GM19372 (cell line): ENCODE measurements at regions not wholly inside any gene's neighbourhood (a gene's known extent, or its start where the extent isn't known, plus 50 kb on each side); places are given as distances from the start of the nearest gene placed in this dataset.
"Not testable (repeated sequence)": the region's sequence is repeated elsewhere in the genome, so short reads cannot be mapped to it uniquely, and the experiment has no call there.

Experiments used
- ATAC-seq: cut with Tn5 transposase; IDR thresholded peaks from one replicate; pipeline ENCODE4 v1.9.1; 2021; ENCODE audit warnings: mild to moderate bottlenecking, low read depth, moderate library complexity; ENCODE audit not compliant: unreplicated experiment

DNA sequence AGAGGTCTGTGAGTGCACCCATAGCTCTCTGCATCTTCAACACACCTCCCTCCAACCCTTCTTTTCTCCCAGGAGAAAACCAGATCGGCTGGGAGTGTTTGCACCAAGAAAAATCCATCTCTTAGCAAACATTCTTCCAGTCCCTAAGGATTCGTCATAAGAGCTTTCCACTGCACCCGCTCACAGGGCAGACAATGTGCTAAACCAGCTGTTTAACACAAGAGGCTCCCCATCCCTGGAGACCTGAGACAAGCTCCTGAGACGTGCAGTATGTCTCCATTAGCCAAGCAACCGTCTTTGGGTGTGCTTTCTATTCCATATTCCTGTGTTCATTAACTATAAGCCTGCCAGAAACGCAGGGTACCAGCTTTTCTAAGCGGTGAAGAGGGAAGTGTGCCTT lies 93.6 kb upstream of the ZNF462 start:
- no peak for ATAC-seq

DNA sequence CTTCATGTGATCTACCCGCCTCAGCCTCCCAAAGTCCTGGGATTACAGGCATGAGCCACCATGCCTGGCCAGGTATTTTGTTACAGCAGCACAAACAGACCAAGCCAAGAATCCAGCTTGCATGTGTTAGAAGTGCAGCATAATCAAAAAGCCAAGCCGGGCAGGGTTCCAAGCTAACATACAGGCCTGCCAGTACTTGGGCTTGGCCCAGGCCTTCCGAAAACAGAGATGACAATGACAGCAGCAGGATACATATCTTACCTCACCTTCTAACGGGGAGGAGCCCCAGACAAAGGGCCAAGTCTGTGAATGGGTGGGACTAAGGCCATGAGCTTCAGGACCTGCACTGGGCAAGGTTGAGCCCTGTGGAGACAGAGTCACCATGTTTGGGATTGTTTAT lies 91.4 kb upstream of the ZNF462 start:
- ATAC-seq, result no peak

DNA sequence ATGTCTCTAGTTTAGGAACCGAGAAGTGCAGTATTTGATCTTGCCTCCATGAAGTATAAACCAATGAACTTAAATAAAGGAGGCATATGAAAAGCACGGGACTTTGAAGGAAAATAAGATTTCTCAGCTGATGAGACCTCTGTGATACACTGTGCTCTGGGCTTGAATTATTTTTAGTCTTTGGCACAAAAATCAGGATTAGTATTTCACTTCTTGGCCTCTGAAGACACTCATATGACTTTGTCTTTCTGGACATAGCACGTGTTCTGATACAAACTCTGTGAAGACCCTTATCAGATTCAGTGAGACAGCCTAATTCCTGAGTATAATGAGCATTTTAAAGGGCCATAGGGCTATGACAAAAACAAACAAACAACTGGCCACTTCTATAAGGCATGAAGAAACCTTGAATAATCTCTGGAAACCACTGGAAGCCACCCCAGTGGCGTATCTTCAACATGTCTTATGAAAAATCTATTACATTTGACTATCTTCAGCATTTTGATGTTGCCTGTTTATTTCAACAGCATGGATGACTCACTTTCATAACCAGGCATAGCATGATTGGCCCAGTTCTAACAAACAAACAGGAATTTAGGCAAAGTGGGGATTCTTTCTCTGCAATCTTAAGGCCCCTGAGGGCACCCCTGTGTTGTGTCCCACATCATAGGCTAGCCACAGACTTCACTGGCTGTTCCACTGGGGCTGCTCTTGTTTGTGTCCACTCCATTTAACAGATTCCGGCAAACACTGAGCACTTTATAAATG lies 90.3 kb upstream of the ZNF462 start:
- ATAC-seq, result no peak

DNA sequence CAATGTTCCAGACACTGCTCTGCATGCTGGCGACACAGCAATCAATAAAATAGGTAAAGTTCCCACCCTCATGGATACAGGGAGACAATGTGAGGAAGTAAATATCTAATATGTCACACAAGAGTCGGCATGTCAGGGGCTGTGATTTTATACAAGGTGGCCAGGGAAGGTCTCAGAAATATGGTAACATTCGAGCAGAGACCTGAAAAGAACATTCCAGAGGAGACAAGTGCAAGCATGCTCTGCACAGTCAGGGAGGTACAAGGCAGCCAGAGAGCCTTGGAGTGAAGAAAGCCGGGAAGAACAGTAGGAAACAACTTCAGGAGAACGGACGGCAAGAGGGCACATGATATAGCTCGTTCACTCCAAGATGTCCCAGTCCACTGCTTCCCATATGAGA lies 89.2 kb upstream of the ZNF462 start:
- no peak for ATAC-seq

DNA sequence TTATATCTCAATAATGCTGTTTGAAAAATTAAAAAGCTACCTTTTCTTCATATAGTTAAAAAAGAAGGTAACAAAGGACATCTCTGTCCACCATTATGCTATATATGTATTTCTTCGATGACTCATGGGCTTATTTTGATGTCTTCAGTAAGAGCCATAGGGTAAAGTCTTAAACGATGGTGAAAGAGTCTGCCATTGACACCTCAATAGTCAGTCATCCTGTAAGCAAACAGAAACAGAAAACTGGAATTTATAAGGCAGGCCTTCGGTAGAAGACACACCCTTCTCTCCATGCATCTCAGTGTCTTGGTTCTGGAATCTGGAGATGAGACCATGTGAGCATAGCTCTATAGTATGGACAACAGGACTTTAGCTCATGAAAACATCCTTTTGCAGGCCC lies 87.0 kb upstream of the ZNF462 start:
- no peak for ATAC-seq

DNA sequence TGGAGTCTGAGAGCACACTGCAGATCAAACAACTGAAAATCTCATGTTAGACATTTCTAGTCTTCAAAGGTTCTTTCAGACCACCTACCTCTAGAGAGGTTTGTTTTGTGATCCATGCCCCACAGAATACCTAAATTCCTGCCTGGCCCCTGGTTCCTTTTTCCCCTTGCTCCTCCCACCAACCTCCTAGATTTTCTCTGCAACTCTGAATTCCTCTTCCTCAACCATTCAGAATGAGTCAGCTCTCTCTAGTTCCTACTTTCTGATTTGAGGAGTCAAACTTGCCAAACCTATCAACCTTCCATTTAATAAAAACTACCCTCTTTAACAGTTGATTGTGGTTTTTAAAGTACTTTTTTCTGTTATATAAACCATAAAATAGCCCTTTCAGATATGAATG lies 83.2 kb upstream of the ZNF462 start:
- no peak for ATAC-seq

DNA sequence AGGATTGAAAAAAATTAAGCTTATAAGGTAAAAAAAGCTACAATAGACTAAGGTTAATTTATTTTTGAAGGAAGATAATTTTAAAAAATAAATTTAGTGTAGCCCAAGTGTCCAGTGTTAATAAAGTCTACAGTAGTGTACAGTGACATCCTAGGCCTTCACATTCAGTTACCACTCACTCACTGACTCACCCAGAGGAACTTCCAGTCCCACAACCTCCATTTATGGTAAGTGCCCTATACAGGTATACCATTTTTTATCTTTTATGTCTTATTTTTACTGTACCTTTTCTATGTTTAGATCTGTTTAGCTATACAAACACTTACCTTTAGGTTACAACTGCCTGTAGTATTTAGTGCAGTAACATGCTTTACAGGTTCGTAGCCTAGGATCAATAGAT lies 79.8 kb upstream of the ZNF462 start:
- no peak for ATAC-seq

DNA sequence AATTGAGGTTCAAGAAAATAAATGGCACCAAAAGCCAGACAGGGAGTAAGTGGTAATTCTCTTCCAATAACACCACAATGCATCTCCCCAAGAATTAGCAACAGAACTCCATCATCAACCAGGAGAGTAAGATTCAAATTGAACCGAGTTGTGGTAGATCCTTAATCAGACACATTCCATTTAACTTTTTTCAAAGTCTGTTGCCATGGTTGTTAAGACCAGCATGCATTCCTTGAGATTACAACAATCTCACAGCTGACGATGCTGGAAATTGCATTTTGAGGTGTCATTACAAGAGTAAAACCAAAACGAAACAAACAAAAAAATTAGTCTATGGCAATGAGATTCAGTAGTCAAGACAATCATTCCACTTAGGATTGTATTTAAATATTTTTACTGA lies 78.9 kb upstream of the ZNF462 start:
- ATAC-seq, result no peak

DNA sequence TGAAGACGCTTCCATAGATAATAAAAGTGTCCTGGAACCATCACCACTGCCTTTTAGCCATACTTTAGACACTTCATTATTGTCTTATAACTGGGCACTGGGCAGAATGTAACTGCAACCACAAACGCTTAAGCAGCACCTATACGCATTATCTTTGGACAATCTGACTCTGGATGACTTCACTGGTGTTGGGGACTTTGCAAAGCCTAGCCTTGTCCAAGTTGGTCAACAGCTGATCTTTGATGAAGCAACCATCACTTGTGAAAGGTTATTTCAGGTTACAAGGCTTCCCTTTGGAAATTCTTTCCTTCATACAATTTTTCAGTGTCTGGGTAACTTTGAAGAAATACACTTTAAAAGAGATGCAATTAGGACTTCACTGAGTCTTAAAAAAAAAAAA lies 77.8 kb upstream of the ZNF462 start:
- ATAC-seq, result no peak

DNA sequence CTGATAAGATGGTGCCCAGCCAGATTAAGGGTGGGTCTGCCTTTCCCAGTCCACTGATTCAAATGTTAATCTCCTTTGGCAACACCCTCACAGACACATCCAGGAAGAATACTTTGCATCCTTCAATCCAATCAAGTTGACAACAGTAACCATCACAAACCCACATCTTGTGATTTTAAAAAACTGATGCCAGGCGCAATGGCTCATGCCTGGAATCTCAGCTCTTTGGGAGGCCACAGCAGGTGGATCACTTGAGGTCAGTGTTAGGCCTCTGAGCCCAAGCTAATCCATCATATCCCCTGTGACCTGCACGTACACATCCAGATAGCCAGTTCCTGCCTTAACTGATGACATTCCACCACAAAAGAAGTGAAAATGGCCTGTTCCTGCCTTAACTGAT lies 74.9 kb upstream of the ZNF462 start:
- ATAC-seq, result not testable (repeated sequence)

DNA sequence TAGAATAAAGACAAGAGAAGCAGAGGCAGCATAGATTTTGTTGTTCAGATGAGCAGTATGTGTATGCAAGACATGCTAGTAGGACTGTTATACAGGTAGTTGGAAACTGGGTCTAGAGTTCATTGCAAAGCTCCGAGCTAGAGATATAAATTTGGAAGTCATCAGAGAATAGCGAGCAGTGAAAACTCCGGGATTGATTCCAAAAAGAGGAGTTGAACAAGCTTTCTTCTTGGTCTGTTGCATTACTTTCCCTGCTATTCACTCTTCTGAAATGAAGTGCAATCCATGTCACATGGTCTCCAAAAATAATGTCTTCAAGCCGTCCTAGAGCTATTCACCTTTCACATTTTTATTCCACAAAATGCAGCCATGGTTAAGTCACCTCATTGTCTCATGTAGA lies 67.9 kb upstream of the ZNF462 start:
- ATAC-seq, result no peak

DNA sequence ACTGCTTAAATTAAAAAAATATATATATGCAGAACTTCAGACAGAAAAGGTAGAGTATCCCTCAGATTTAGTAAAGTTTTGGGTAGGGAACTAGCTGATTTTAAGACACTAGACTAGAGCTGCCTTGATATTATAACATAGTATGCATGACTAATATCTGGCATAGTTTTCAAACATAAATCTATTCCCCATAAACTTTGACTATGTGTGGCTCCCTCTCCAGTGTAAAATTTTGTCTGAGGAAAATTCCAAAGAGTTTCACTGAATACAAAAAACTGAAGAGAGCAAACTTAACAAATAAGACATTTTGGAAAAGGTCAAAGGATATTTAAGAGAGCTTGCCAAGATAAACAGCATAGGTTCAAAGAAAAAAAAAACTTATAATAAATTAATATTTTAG lies 66.2 kb upstream of the ZNF462 start:
- ATAC-seq, result no peak

DNA sequence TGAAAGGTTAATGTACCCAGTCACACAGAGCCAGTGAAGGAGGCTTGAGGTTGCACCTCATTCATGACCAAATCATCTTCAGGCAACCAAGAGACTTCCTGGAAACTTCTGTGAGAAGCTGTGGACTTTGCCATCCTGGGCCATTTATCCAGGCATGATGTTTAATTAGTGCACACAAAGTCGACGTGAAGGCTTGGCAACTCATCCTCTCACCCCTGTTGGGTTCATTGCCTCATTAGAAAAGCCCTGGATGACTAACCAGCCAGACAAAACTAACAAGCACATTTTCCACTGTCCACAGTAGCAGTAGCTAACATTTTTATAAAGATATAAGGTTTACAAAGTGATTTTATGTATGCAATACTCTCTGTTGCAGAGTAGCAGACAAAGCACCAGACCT lies 65.7 kb upstream of the ZNF462 start:
- ATAC-seq, result no peak

DNA sequence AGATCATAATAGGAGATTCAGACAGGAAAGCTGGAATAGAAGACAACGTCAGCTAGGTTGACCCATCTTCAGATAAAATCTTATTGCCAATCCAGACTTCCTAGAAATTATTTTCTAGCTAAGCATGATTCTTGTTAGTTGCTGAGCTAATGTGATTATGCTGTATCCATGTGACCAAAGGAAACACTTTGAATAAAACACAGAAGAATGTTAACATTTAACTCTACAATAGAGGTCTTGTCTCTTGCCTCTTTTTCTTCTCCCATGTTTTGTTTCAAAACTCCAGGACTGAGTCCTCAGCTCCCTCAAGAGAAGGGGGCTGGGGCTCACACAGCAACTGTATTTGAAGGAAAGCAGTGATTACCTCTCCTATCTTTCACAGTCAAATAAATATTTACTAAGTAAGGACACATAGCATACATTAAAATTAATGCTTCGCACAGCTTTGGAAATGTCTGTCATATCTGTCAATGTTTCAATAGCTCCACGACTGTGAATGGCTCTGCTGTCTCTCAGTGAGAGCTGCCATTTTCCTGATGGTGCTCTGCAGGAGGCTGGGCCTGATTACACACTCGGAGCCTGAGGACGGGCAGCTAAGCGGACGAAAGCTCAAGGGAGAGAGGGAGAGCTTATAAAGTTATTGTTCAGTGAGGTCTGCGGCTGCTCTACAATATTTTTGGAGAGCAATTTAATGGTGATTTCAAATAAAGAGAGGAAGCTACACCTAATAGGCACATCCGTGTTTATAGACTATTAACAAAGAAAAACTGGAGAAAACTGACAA lies 64.8 kb upstream of the ZNF462 start:
- ATAC-seq, result no peak

DNA sequence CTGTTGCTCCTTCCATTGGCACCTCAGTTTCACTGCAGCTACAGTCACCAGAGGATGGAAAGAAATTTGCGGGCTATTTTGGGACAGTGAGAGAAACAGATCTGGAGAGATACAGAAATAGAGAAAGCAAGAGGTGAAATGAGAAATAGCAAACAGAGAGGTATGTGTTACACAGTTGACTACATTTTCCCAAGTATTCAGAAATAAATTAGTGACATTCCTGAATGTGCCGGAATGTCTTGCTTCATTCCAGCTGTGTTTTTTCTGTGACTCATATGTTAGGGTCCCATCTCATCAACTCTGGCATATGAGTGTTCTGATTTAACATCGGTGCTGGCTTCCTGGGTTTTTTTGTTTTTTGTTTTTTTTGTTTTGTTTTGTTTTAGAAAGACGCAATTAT lies 63.8 kb upstream of the ZNF462 start:
- ATAC-seq, result no peak

DNA sequence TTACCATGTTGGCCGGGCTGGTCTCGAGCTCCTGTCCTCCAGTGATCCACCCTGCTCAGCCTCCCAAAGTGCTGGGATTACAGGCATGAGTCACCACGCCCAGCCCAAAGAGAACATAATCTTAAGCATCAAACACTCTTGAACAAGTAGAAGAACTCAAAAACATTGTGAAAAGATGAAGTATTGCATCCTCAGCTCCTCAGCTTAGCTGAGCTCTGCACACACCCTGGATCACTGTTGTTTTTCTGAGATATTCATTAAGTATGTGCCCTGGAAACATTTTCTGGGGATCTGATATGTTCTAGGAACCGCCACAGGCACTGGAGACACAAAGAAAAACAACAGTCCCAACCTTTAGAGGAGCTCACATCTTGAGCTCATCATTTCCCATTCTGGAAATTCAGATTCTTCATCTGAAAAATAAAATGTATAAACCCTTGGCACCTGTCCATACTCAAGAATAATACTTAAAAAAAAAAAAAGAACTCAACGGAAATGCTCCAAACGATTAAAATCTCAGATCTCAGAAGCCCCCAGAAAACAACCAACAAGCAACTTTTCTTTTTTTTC lies 62.2 kb upstream of the ZNF462 start:
- ATAC-seq, result no peak

DNA sequence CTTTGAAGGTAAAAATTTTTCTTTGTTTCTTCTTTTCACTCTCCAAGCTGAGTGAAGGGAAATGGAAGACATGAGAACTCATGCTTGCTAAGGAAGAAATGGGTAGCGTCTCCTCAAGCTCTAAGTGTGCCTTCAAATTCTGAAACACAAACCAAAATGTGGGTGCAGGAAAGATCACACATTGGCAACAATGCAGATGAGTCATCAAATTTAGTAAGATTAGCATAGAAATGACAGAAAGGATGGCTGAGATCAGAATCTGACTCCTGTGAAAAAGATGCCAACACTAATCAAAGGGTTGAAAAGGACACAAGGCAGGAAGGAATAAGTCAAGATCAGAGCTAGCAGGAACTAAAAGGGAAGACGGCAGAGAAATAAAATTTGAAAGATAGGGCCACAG lies 61.1 kb upstream of the ZNF462 start:
- no peak for ATAC-seq
